ENCODE measurements at regions not wholly inside any gene's neighbourhood (a gene's known extent, or its start where the extent isn't known, plus 50 kb on each side); places are given as distances from the start of the nearest gene placed in this dataset.
"Not testable (repeated sequence)": the region's sequence is repeated elsewhere in the genome, so short reads cannot be mapped to it uniquely, and the experiment has no call there.

GRCh38 chr11:129503646-129504045, 128.0 kb downstream of the BARX2 start:
- FAIRE-seq = no peak

GRCh38 chr11:129505266-129505665, 129.6 kb downstream of the BARX2 start:
- FAIRE-seq = no peak

GRCh38 chr11:129508163-129508562, 132.5 kb downstream of the BARX2 start:
- no peak for FAIRE-seq

GRCh38 chr11:129528296-129528695, 152.6 kb downstream of the BARX2 start:
- no peak for FAIRE-seq

GRCh38 chr11:129530154-129530895, 154.7 kb downstream of the BARX2 start:
- FAIRE-seq = no peak

GRCh38 chr11:129533395-129533794, 157.7 kb downstream of the BARX2 start:
- FAIRE-seq = no peak

- FAIRE-seq = no peak
These were observed 160.7 kb downstream of the BARX2 start for GRCh38 chr11:129536338-129536737.

- FAIRE-seq = no peak
These were observed 162.7 kb downstream of the BARX2 start for GRCh38 chr11:129538323-129538722.

- no peak for FAIRE-seq
These were observed 168.1 kb downstream of the BARX2 start for GRCh38 chr11:129543515-129544290.

GRCh38 chr11:129544691-129545090, 169.0 kb downstream of the BARX2 start:
- FAIRE-seq = no peak

GRCh38 chr11:129546266-129546665, 170.6 kb downstream of the BARX2 start:
- FAIRE-seq = no peak

GRCh38 chr11:129557421-129557820, 181.8 kb downstream of the BARX2 start:
- FAIRE-seq = no peak

GRCh38 chr11:129569007-129569406, 193.4 kb downstream of the BARX2 start:
- no peak for FAIRE-seq

GRCh38 chr11:129572667-129573066, 197.0 kb downstream of the BARX2 start:
- not testable (repeated sequence) for FAIRE-seq

- FAIRE-seq = no peak
These were observed 197.5 kb downstream of the BARX2 start for GRCh38 chr11:129573161-129573560.

- FAIRE-seq = no peak
These were observed 198.8 kb downstream of the BARX2 start for GRCh38 chr11:129574431-129574830.

GRCh38 chr11:129576652-129577051, 201.0 kb downstream of the BARX2 start:
- no peak for FAIRE-seq

- FAIRE-seq = no peak
These were observed 202.4 kb downstream of the BARX2 start for GRCh38 chr11:129578006-129578405.

- FAIRE-seq = no peak
These were observed 204.6 kb downstream of the BARX2 start for GRCh38 chr11:129580278-129580677.

GRCh38 chr11:129584316-129584715, 208.7 kb downstream of the BARX2 start:
- FAIRE-seq = no peak

GRCh38 chr11:129589190-129589860, 213.7 kb downstream of the BARX2 start:
- FAIRE-seq = no peak

GRCh38 chr11:129590030-129590752, 214.5 kb downstream of the BARX2 start:
- FAIRE-seq = no peak

Data from islet of Langerhans (tissue), 1 donor.